SK-N-SH treated with all-trans-retinoic acid at 6 μM for 48 hours (cell line): ENCODE measurements at regions not wholly inside any gene's neighbourhood (a gene's known extent, or its start where the extent isn't known, plus 50 kb on each side); places are given as distances from the start of the nearest gene placed in this dataset.

Experiments used
- ATAC-seq: fragments of 200-7000 bp; cut with Tn5 transposase; 3 replicates; pipeline ENCODE4 v1.9.1; 2020; ENCODE audit warnings: mild to moderate bottlenecking, moderate library complexity
- ARNTL ChIP-seq: fragments of 450-650 bp; formaldehyde crosslinking; IDR thresholded peaks from 2 replicates; pipeline ENCODE4 v1.5.0; 2020; ENCODE audit warnings: low read depth, mild to moderate bottlenecking, moderate library complexity, borderline replicate concordance
- BACH2 ChIP-seq: fragments of 250-450 bp; sonication (Bioruptor Pico); IDR thresholded peaks from 2 replicates; pipeline ENCODE4 v1.9.0; 2021; ENCODE audit warnings: mild to moderate bottlenecking, borderline replicate concordance
- CSDC2 ChIP-seq: fragments of 250-450 bp; sonication (Bioruptor Pico); IDR thresholded peaks from 2 replicates; pipeline ENCODE4 v1.5.0; 2020; ENCODE audit warnings: mild to moderate bottlenecking, moderate library complexity
- GLIS3 ChIP-seq: fragments of 250-450 bp; sonication (Bioruptor Pico); IDR thresholded peaks from 2 replicates; pipeline ENCODE4 v1.5.0; 2020; ENCODE audit warnings: mild to moderate bottlenecking, moderate library complexity
- ISL1 ChIP-seq: fragments of 250-450 bp; sonication (Bioruptor Pico); IDR thresholded peaks from 2 replicates; pipeline ENCODE4 v2.1.2; 2022; ENCODE audit warnings: mild to moderate bottlenecking, moderate library complexity
- POU6F1 ChIP-seq: fragments of 250-450 bp; sonication (Bioruptor Pico); IDR thresholded peaks from 2 replicates; pipeline ENCODE4 v1.8.0; 2021; ENCODE audit warnings: low read depth, mild to moderate bottlenecking, moderate library complexity, borderline replicate concordance
- PPARA ChIP-seq: fragments of 250-450 bp; sonication (Bioruptor Pico); IDR thresholded peaks from 2 replicates; pipeline ENCODE4 v1.5.0; 2020; ENCODE audit warnings: mild to moderate bottlenecking, borderline replicate concordance
- RARB ChIP-seq: fragments of 250-450 bp; sonication (Bioruptor Pico); IDR thresholded peaks from 2 replicates; pipeline ENCODE4 v1.8.0; 2021; ENCODE audit warnings: mild to moderate bottlenecking, moderate library complexity
- TCF4 ChIP-seq: fragments of 250-450 bp; sonication (Bioruptor Pico); IDR thresholded peaks from 2 replicates; pipeline ENCODE4 v1.8.0; 2021; ENCODE audit warnings: mild to moderate bottlenecking, moderate library complexity, borderline replicate concordance
- TOX ChIP-seq: fragments of 250-450 bp; sonication (Bioruptor Pico); IDR thresholded peaks from 2 replicates; pipeline ENCODE4 v1.8.0; 2021; ENCODE audit warnings: mild to moderate bottlenecking, moderate library complexity, borderline replicate concordance
- ZC3H10 ChIP-seq: fragments of 250-450 bp; sonication (Bioruptor Pico); IDR thresholded peaks from 2 replicates; pipeline ENCODE4 v1.5.1; 2021; ENCODE audit warnings: mild to moderate bottlenecking, moderate library complexity
- ZFP3 ChIP-seq: fragments of 250-450 bp; sonication (Bioruptor Pico); IDR thresholded peaks from 2 replicates; pipeline ENCODE4 v1.5.0; 2020; ENCODE audit warnings: mild to moderate bottlenecking, moderate library complexity
- ZNF70 ChIP-seq: fragments of 450-650 bp; formaldehyde crosslinking; IDR thresholded peaks from 2 replicates; pipeline ENCODE4 v1.5.0; 2020; ENCODE audit warnings: mild to moderate bottlenecking, moderate library complexity
- ZNF8 ChIP-seq: fragments of 450-650 bp; formaldehyde crosslinking; IDR thresholded peaks from 2 replicates; pipeline ENCODE4 v1.5.0; 2020; ENCODE audit warnings: mild to moderate bottlenecking, moderate library complexity
- TF ChIP-seq, protein P1 (sequence below): fragments of 250-450 bp; sonication (Bioruptor Pico); IDR thresholded peaks from 2 replicates; pipeline ENCODE4 v1.5.1; 2021; ENCODE audit warnings: mild to moderate bottlenecking, moderate library complexity
- TF ChIP-seq, protein P2 (sequence below): fragments of 250-450 bp; sonication (Bioruptor Pico); IDR thresholded peaks from 2 replicates; pipeline ENCODE4 v1.8.0; 2020; ENCODE audit warnings: mild to moderate bottlenecking, moderate library complexity, borderline replicate concordance
- TF ChIP-seq, protein P3 (sequence below): fragments of 250-450 bp; sonication (Bioruptor Pico); IDR thresholded peaks from 2 replicates; pipeline ENCODE4 v1.5.1; 2020; ENCODE audit warnings: low read depth, mild to moderate bottlenecking, moderate library complexity
- TF ChIP-seq, protein P4 (sequence below): fragments of 250-450 bp; sonication (Bioruptor Pico); IDR thresholded peaks from 2 replicates; pipeline ENCODE4 v1.5.0; 2020; ENCODE audit warnings: mild to moderate bottlenecking, moderate library complexity

- TF ChIP-seq GLIS3 (CRISPR knock-in tag) (no peak), ARNTL (CRISPR knock-in tag) (no peak), ZFP3 (no peak)
These were observed 83.9 kb upstream of the NWD2 start (continued) for GRCh38 chr4:37160653-37161052.

DNA sequence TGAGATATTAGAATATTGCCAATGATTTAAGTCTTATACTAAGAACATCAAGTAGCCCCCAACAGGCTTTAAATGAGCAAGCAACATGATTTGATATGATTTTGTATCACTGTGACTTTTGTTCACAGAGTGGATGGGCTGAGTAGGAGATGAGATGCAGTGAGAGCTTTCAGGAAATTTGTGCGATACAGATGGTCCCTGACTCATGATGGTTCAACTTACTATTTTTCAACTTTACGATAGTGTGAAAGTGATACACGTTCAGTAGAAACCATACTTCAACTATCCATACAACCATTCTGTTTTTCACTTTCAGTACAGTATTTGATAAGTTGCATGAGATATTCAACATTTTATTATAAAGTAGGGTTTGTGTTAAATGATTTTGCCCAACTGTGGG is 78.7 kb upstream of the NWD2 start:
- TF ChIP-seq POU6F1 (no peak), GLIS3 (CRISPR knock-in tag) (no peak), PPARA (no peak)
- TF ChIP-seq, protein P1, sequence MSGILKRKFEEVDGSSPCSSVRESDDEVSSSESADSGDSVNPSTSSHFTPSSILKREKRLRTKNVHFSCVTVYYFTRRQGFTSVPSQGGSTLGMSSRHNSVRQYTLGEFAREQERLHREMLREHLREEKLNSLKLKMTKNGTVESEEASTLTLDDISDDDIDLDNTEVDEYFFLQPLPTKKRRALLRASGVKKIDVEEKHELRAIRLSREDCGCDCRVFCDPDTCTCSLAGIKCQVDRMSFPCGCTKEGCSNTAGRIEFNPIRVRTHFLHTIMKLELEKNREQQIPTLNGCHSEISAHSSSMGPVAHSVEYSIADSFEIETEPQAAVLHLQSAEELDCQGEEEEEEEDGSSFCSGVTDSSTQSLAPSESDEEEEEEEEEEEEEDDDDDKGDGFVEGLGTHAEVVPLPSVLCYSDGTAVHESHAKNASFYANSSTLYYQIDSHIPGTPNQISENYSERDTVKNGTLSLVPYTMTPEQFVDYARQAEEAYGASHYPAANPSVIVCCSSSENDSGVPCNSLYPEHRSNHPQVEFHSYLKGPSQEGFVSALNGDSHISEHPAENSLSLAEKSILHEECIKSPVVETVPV = no peak
- TF ChIP-seq, protein P2, sequence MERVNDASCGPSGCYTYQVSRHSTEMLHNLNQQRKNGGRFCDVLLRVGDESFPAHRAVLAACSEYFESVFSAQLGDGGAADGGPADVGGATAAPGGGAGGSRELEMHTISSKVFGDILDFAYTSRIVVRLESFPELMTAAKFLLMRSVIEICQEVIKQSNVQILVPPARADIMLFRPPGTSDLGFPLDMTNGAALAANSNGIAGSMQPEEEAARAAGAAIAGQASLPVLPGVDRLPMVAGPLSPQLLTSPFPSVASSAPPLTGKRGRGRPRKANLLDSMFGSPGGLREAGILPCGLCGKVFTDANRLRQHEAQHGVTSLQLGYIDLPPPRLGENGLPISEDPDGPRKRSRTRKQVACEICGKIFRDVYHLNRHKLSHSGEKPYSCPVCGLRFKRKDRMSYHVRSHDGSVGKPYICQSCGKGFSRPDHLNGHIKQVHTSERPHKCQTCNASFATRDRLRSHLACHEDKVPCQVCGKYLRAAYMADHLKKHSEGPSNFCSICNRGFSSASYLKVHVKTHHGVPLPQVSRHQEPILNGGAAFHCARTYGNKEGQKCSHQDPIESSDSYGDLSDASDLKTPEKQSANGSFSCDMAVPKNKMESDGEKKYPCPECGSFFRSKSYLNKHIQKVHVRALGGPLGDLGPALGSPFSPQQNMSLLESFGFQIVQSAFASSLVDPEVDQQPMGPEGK (CRISPR knock-in tag) = no peak
- ATAC-seq = no peak

GRCh38 chr4:37169956-37170355 is 74.6 kb upstream of the NWD2 start:
- ATAC-seq = no peak
- TF ChIP-seq ZFP3 (no peak), RARB (CRISPR knock-in tag) (no peak), CSDC2 (CRISPR knock-in tag) (no peak), ISL1 (CRISPR knock-in tag) (no peak), POU6F1 (no peak), TCF4 (CRISPR knock-in tag) (no peak), ZNF8 (CRISPR knock-in tag) (no peak), ZC3H10 (CRISPR knock-in tag) (no peak), BACH2 (CRISPR knock-in tag) (no peak), ARNTL (CRISPR knock-in tag) (no peak), ZNF70 (CRISPR knock-in tag) (no peak), TOX (CRISPR knock-in tag) (no peak)
- TF ChIP-seq, protein P3, sequence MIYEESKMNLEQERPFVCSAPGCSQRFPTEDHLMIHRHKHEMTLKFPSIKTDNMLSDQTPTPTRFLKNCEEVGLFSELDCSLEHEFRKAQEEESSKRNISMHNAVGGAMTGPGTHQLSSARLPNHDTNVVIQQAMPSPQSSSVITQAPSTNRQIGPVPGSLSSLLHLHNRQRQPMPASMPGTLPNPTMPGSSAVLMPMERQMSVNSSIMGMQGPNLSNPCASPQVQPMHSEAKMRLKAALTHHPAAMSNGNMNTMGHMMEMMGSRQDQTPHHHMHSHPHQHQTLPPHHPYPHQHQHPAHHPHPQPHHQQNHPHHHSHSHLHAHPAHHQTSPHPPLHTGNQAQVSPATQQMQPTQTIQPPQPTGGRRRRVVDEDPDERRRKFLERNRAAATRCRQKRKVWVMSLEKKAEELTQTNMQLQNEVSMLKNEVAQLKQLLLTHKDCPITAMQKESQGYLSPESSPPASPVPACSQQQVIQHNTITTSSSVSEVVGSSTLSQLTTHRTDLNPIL (CRISPR knock-in tag) = no peak
- TF ChIP-seq, protein P4, sequence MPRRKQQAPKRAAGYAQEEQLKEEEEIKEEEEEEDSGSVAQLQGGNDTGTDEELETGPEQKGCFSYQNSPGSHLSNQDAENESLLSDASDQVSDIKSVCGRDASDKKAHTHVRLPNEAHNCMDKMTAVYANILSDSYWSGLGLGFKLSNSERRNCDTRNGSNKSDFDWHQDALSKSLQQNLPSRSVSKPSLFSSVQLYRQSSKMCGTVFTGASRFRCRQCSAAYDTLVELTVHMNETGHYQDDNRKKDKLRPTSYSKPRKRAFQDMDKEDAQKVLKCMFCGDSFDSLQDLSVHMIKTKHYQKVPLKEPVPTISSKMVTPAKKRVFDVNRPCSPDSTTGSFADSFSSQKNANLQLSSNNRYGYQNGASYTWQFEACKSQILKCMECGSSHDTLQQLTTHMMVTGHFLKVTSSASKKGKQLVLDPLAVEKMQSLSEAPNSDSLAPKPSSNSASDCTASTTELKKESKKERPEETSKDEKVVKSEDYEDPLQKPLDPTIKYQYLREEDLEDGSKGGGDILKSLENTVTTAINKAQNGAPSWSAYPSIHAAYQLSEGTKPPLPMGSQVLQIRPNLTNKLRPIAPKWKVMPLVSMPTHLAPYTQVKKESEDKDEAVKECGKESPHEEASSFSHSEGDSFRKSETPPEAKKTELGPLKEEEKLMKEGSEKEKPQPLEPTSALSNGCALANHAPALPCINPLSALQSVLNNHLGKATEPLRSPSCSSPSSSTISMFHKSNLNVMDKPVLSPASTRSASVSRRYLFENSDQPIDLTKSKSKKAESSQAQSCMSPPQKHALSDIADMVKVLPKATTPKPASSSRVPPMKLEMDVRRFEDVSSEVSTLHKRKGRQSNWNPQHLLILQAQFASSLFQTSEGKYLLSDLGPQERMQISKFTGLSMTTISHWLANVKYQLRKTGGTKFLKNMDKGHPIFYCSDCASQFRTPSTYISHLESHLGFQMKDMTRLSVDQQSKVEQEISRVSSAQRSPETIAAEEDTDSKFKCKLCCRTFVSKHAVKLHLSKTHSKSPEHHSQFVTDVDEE (CRISPR knock-in tag) = no peak
- TF ChIP-seq, protein P2 (CRISPR knock-in tag) = no peak
